ENCODE measurements at regions not wholly inside any gene's neighbourhood (a gene's known extent, or its start where the extent isn't known, plus 50 kb on each side); places are given as distances from the start of the nearest gene placed in this dataset.

DNA sequence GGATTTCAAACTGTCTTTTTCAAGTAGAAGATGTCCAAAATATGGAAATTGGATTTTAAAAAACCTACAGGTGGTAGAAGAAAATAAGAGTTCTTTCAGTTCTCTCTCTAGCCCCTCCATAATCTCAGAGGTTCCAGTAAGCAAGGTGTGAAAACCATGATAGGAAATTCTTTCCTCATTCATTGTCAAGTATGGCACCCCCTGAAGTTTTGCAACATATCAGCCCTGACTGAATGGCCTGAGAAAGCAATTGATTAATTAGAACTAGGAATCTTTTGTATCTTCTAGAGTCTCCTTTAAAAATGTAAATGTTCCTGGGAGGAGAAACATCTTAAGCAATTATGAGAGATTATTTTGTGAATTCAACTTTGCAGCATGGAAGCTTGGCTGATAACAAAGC lies 198.7 kb upstream of the STXBP5 start:
- TF ChIP-seq, protein P1, sequence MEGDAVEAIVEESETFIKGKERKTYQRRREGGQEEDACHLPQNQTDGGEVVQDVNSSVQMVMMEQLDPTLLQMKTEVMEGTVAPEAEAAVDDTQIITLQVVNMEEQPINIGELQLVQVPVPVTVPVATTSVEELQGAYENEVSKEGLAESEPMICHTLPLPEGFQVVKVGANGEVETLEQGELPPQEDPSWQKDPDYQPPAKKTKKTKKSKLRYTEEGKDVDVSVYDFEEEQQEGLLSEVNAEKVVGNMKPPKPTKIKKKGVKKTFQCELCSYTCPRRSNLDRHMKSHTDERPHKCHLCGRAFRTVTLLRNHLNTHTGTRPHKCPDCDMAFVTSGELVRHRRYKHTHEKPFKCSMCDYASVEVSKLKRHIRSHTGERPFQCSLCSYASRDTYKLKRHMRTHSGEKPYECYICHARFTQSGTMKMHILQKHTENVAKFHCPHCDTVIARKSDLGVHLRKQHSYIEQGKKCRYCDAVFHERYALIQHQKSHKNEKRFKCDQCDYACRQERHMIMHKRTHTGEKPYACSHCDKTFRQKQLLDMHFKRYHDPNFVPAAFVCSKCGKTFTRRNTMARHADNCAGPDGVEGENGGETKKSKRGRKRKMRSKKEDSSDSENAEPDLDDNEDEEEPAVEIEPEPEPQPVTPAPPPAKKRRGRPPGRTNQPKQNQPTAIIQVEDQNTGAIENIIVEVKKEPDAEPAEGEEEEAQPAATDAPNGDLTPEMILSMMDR (conservative IDR thresholded peaks at IDR 0.05; ENCODE audit: low read length), result peak; percentile 41
- no peak for TF ChIP-seq EZH2phosphoT487 (IDR thresholded peaks at IDR 0.05; ENCODE audit: borderline replicate concordance, low read depth, low read length)
